Liver (tissue), 3 donors: ENCODE measurements at regions not wholly inside any gene's neighbourhood (a gene's known extent, or its start where the extent isn't known, plus 50 kb on each side); places are given as distances from the start of the nearest gene placed in this dataset.

Experiments
- CTCF ChIP-seq: fragments of 150-350 bp; IDR thresholded peaks from 2 replicates; pipeline ENCODE4 v1.5.1; 2017; ENCODE audit warnings: improper control_type of control experiment, low read depth, low read length; ENCODE audit not compliant: missing input control
- JUND ChIP-seq, 2 donors: IDR thresholded peaks; 2 replicates each; pipeline ENCODE4 v1.6.1; 2016; ENCODE audit warnings: antibody characterized with exemption in 2 of 2
- RAD21 ChIP-seq, 2 donors: IDR thresholded peaks; 2 replicates each; pipeline ENCODE4 v1.6.1; 2016; ENCODE audit warnings: antibody characterized with exemption in 2 of 2, mild to moderate bottlenecking in 2 of 2
- RXRA ChIP-seq, 2 donors: IDR thresholded peaks; 2 replicates each; pipeline ENCODE4 v1.6.1; 2017 to 2018; ENCODE audit warnings: antibody characterized with exemption in 2 of 2, mild to moderate bottlenecking in 1 of 2
- TF ChIP-seq, protein P1 (sequence below): IDR thresholded peaks from 2 replicates; pipeline ENCODE4 v1.6.1; 2016; ENCODE audit warnings: antibody characterized with exemption, mild to moderate bottlenecking
- donor health status: healthy.
- donor health status: healthy.

DNA sequence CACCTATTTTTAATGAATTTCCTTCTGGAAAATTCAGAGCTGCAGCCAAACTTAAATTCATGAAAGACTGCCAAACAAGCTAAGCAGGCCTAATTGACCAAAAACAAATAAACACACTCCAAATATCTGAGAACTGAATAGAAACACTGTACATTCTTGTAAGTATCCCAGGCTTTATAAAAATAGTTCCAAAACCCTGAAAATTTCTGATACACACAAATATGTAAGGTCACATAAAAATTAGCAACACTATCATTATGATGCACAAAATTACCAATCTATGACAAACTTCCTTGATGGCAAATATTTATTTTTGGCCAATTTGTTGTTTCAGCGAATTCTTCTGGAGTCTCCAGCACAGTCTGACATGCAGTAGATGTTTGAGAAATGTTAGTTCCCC lies 117.9 kb upstream of the UBE2E2 start:
- TF ChIP-seq, protein P1, sequence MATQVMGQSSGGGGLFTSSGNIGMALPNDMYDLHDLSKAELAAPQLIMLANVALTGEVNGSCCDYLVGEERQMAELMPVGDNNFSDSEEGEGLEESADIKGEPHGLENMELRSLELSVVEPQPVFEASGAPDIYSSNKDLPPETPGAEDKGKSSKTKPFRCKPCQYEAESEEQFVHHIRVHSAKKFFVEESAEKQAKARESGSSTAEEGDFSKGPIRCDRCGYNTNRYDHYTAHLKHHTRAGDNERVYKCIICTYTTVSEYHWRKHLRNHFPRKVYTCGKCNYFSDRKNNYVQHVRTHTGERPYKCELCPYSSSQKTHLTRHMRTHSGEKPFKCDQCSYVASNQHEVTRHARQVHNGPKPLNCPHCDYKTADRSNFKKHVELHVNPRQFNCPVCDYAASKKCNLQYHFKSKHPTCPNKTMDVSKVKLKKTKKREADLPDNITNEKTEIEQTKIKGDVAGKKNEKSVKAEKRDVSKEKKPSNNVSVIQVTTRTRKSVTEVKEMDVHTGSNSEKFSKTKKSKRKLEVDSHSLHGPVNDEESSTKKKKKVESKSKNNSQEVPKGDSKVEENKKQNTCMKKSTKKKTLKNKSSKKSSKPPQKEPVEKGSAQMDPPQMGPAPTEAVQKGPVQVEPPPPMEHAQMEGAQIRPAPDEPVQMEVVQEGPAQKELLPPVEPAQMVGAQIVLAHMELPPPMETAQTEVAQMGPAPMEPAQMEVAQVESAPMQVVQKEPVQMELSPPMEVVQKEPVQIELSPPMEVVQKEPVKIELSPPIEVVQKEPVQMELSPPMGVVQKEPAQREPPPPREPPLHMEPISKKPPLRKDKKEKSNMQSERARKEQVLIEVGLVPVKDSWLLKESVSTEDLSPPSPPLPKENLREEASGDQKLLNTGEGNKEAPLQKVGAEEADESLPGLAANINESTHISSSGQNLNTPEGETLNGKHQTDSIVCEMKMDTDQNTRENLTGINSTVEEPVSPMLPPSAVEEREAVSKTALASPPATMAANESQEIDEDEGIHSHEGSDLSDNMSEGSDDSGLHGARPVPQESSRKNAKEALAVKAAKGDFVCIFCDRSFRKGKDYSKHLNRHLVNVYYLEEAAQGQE: no peak
- no peak for TF ChIP-seq JUND (IDR thresholded peaks at IDR 0.05)
- no peak for TF ChIP-seq CTCF
- TF ChIP-seq RAD21 (IDR thresholded peaks at IDR 0.05): no peak
- no peak for TF ChIP-seq RXRA (IDR thresholded peaks at IDR 0.05)
